ENCODE measurements at regions not wholly inside any gene's neighbourhood (a gene's known extent, or its start where the extent isn't known, plus 50 kb on each side); places are given as distances from the start of the nearest gene placed in this dataset.

- Histone ChIP-seq H3K27me3 (ENCODE audit: insufficient read depth, low read depth, severe bottlenecking) (no peaks in the 10 kb centered on the region), H3K9me3 (ENCODE audit: severe bottlenecking) (no peaks in the 10 kb centered on the region), H3K27ac (no peak overlapping the region), H3K36me3 (no peaks in the 10 kb centered on the region), H3K4me3 (ENCODE audit: low read depth, low read length) (no peak overlapping the region)
- DNase-seq, result no peak
- no peak for TF ChIP-seq CTCF (IDR thresholded peaks at IDR 0.05; ENCODE audit: low read depth, low read length)
These were observed 177.5 kb downstream of the MN1 start for GRCh38 chr22:27624042-27624441.

- no peaks in the 10 kb centered on the region for H3K36me3 ChIP-seq
- no peaks in the 10 kb centered on the region for H3K27me3 ChIP-seq (ENCODE audit: insufficient read depth, low read depth, severe bottlenecking)
- H3K9me3 ChIP-seq (ENCODE audit: severe bottlenecking), result no peaks in the 10 kb centered on the region
- DNase-seq, result no peak
- no peak overlapping the region for H3K27ac ChIP-seq
- no peak for TF ChIP-seq CTCF (IDR thresholded peaks at IDR 0.05; ENCODE audit: low read depth, low read length)
- no peak overlapping the region for H3K4me3 ChIP-seq (ENCODE audit: low read depth, low read length)
These were observed 176.9 kb downstream of the MN1 start for GRCh38 chr22:27624705-27625104.

- Histone ChIP-seq H3K36me3 (no peaks in the 10 kb centered on the region), H3K9me3 (ENCODE audit: severe bottlenecking) (no peaks in the 10 kb centered on the region), H3K27me3 (ENCODE audit: insufficient read depth, low read depth, severe bottlenecking) (no peaks in the 10 kb centered on the region), H3K4me3 (ENCODE audit: low read depth, low read length) (no peak overlapping the region), H3K27ac (no peak overlapping the region)
- no peak for DNase-seq
- TF ChIP-seq CTCF (IDR thresholded peaks at IDR 0.05; ENCODE audit: low read depth, low read length), result no peak
These were observed 175.5 kb downstream of the MN1 start for GRCh38 chr22:27625769-27626674.

- no peaks in the 10 kb centered on the region for H3K27me3 ChIP-seq (ENCODE audit: insufficient read depth, low read depth, severe bottlenecking)
- no peaks in the 10 kb centered on the region for H3K9me3 ChIP-seq (ENCODE audit: severe bottlenecking)
- no peak overlapping the region for H3K27ac ChIP-seq
These were observed 174.7 kb downstream of the MN1 start for GRCh38 chr22:27626675-27627443.

GRCh38 chr22:27627444-27627833, 174.1 kb downstream of the MN1 start:
- peak; percentile 28; the same call in 1 of the 2 replicates for TF ChIP-seq CTCF (IDR thresholded peaks at IDR 0.05; ENCODE audit: low read depth, low read length)
- H3K9me3 ChIP-seq (ENCODE audit: severe bottlenecking), result no peaks in the 10 kb centered on the region
- no peak overlapping the region for H3K27ac ChIP-seq
- H3K36me3 ChIP-seq, result no peaks in the 10 kb centered on the region
- DNase-seq, result no peak
- H3K27me3 ChIP-seq (ENCODE audit: insufficient read depth, low read depth, severe bottlenecking), result no peaks in the 10 kb centered on the region
- no peak overlapping the region for H3K4me3 ChIP-seq (ENCODE audit: low read depth, low read length)

More at GRCh38 chr22:27626675-27627443, 174.7 kb downstream of the MN1 start:
- no peak for DNase-seq
- no peak overlapping the region for H3K4me3 ChIP-seq (ENCODE audit: low read depth, low read length)
- no peaks in the 10 kb centered on the region for H3K36me3 ChIP-seq
- no peak for TF ChIP-seq CTCF (IDR thresholded peaks at IDR 0.05; ENCODE audit: low read depth, low read length)
